M059J (cell line): ENCODE measurements at regions not wholly inside any gene's neighbourhood (a gene's known extent, or its start where the extent isn't known, plus 50 kb on each side); places are given as distances from the start of the nearest gene placed in this dataset.
"Not testable (repeated sequence)": the region's sequence is repeated elsewhere in the genome, so short reads cannot be mapped to it uniquely, and the experiment has no call there.

ENCODE experiments used
- DNase-seq: peaks from one replicate; pipeline ENCODE4 v3.0.0-alpha.2; 2012; ENCODE audit warnings: low read depth

- DNase-seq, result not testable (repeated sequence)
Measured at GRCh38 chr14:101266441-101266840, 294.9 kb upstream of the DIO3 start.

- no peak for DNase-seq
Measured at GRCh38 chr14:101273091-101273490, 288.2 kb upstream of the DIO3 start.

- peak; percentile 47 for DNase-seq
Measured at GRCh38 chr14:101276309-101277091, 284.8 kb upstream of the DIO3 start.

DNA sequence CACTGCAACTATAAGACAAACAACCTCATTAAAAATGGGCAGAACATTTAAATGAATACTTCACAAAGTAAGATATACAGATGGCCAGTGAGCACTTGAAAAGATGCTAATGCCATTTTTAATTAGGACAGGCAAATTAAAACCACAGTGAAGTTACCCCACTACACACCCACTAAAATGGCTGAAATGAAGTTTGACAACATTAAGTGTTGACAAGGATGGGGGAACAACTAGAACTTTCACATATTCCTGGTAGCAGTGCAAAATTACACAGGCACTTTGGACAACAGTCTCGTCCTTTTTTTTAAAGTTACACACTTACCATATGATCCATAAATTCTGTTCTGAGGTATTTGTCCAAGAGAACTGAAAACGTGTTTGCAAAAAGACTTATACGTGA lies 278.9 kb upstream of the DIO3 start:
- no peak for DNase-seq

DNA sequence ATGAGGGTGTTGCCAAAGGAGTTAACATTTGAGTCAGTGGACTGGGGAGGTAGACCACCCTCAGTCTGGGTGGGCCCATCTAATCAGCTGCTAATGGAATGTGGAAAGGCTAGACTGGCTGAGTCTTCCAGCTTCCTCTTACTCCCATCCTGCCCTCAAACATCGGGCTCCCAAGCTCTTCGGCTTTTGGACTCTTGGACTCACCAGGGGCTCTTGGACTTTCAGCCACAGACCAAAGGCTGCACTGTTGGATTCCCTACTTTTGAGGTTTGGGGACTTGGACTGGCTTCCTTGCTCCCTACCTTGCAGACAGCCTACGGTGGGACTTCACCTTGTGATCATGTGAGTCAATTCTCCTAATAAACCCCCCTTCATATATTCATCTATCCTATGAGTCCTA lies 276.6 kb upstream of the DIO3 start:
- no peak for DNase-seq

DNA sequence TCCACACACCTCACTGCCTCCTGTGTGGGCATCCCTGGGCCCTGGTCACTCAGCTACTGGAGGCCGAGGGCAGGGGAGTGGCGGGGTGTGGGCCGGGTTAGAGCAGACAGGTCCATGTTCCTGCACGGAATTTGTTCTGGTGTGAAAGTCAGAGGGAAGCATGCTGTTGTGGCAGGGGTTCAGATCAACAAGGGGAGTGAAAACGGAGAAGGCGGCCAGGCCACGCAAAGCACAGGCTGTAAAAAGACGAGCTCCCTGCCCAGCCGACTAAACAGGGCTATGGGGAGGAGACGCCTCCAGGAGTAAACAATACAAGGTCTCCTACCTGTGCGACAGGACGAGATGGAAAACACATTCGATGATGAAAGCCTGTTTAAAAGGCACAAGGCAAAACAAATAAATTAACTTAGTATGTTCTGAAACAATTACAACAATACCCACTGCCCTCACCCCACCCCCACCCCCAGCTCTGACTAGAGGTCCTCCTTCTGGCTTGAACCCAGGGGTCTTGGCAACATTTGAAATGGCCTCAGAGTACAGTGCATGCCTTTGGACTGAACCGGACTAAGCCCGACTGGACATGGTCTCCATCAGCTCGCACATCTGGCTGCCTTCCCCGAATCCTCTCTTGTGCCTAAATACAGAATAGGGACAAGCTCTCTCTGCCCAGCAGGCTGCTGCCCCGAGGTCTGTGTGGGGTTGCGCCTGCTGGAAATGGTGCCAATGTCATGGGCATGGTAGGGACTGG lies 274.9 kb upstream of the DIO3 start:
- no peak for DNase-seq

DNA sequence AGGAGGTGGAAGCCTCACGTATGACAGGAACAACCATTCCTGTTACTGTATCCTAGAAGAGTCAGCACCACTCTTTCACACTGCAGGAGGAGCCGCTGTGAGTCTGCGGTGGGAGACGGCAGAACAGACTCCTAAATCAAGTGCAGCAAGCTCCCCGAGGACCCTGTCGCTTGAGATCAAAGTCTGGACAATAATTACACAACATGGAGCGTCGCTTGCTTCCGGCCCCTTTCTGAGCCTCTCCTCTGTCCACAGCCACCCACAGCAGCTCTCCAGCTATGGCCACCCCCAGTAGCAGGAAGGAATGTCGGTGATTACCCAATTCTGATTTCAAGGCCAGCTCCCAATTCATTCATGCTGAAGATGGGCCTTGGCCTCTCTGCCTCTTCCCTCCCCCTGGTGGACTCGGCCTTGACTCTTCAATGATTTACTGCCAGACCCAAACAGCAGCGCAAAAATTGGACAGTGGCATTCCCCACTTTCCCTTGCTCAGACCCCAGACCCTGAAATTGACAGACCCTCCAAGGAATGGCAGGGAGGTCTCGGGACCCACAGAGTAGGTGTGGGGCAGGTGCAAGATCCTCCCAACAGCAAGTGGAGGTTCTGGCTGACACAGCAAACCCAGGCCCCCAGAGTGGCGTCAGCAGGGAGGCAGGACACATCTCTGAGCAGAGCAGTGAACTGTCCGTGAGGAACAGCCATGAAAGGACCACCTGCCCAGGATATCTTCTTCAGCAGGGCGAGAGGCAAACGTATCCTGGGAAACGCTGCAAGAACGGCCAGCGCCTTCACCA lies 272.7 kb upstream of the DIO3 start:
- no peak for DNase-seq

- no peak for DNase-seq
Measured at GRCh38 chr14:101289230-101289690, 272.0 kb upstream of the DIO3 start.

GRCh38 chr14:101289911-101290310 lies 271.4 kb upstream of the DIO3 start:
- DNase-seq, result no peak

DNA sequence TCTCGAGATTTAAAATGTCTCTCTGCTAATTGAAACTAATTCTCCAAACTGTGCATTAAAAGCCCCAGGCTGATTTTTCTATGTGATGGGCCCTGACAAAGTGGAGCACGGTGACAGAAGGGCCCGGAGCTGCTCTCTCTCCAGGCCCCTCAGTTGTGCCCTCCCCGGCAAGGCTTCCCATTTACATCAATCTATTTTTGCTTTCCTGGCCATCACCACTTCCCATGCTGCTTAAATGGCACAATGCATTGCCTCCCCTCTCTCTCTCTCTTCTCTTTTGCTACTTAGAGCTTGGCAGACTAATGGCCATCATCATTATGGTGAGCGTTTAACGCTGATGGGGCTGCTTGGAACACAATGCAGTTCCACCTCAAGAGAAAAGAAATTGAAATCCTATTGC lies 270.7 kb upstream of the DIO3 start:
- no peak for DNase-seq

- DNase-seq, result no peak
Measured at GRCh38 chr14:101291390-101291789, 269.9 kb upstream of the DIO3 start.

DNA sequence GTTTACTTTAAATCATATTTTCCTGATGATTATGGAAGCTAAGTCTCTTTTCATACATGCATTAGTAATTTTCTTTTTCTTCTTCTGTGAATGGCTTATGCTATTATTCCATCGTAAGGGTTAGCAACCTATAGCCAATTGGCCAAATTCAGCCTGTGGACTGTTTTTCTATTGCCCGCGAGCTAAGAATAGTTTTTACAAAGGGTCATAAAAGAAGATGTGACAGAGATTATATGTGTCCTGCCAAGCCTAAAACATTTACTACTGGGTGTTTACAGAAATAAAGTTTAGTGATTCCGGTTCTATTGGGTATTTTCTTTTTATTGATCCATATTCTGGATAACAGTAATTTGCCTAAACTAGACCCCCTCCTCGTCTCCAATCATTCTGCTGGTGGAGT lies 268.8 kb upstream of the DIO3 start:
- no peak for DNase-seq

DNA sequence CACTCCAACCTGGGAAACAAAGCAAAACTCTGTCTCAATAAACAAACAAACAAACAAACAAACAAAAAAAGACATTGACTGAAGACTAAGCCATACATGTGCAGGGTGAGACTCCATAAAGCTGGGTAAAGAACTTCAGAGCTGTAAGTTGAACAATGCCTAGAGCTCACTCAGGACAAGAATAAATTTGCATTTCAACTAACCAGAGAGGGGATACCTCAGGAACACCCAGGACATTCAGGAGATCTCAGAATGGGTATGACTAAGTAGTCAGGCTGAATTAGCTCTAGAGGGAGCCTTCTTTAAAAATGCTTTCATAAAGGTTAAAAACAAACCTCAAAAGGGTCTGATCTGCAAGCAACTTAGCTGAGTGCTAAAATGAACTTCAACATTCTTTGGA lies 267.7 kb upstream of the DIO3 start:
- no peak for DNase-seq

DNA sequence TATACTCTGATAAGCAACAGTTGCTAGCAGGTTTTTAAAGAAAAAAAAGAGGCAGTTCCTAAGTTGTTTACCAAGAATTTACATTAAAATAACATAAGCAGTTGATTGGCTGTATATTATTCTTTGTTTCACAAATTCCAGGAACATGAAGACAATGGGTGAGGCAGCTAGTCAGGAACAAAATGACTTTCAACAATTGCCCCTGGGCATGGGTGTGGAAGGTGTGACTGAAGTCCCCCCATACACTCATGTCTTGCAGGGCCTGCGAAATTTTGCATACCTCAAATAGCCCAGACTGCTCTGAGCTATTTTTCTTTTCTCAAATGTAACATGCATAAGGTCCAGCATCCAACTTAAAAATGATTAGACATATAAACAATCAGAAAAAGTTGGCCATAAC lies 267.2 kb upstream of the DIO3 start:
- no peak for DNase-seq

DNA sequence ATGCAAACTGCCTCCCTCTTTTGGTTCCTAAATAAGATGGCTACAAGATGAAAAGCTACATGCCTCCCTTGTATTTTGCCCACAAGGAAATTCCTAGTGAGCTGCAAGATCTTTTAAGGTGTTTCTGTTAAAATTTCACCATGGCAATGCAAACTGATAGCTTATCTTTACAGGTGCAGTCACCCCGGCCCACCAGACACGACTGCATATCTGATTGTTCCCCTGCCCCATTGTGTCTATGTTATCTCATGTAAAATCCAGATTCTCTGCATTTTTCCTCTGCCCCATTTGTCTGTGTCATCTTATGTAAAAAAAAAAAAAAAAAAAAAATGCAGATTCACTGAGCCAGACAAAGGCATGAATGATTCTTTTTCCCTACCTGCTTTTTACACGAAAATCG lies 261.5 kb upstream of the DIO3 start:
- DNase-seq, result not testable (repeated sequence)

GRCh38 chr14:101301011-101301410 lies 260.3 kb upstream of the DIO3 start:
- no peak for DNase-seq

- DNase-seq, result not testable (repeated sequence)
Measured at GRCh38 chr14:101307162-101307561, 254.1 kb upstream of the DIO3 start.

DNA sequence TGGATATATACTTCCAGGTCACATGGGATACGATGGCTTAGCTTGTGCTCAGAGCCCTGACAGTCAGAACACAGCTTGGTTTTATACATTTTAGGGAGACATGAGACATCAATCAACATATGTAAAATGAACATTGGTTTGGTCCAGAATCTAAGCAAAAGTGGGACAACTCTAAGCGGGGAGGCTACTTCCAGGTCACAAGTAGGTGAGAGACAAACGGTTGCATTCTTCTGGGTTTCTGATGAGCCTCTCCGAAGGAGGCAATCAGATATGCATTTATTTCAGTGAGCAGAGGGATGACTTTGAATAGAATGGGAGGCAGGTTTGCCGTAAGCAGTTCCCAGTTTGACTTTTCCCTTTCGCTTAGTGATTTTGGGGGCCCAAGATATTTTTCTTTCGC lies 250.1 kb upstream of the DIO3 start:
- not testable (repeated sequence) for DNase-seq

DNA sequence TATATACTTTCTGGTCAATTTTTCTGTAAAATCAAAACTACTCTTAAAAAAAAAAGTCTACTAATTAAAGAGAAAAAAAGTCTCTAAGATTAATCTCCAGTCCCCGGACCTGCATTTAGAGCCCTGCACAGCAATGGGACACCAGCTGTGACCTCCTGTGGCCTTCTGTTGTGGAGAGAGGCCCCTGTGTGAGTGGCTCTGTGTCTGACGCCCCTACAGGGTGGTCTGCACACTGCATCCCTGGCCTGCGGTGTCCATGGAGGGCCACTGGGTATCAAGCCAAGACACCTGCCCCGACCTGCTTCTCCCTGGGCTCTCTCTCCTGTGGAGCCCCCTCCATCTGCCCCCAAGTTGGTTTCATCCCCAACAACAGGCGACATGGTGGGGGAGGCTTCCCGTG lies 248.0 kb upstream of the DIO3 start:
- DNase-seq, result no peak

GRCh38 chr14:101315802-101316296 lies 245.4 kb upstream of the DIO3 start:
- peak; percentile 16 for DNase-seq

GRCh38 chr14:101318271-101318670 lies 243.0 kb upstream of the DIO3 start:
- no peak for DNase-seq

GRCh38 chr14:101320396-101320795 lies 240.9 kb upstream of the DIO3 start:
- no peak for DNase-seq
